ENCODE measurements at regions not wholly inside any gene's neighbourhood (a gene's known extent, or its start where the extent isn't known, plus 50 kb on each side); places are given as distances from the start of the nearest gene placed in this dataset.

GRCh38 chr4:132498215-132498614 is 650.9 kb upstream of the PCDH10 start (continued):
- no peak for TF ChIP-seq AKNA (CRISPR knock-in tag; IDR thresholded peaks at IDR 0.05; ENCODE audit: borderline replicate concordance)
- no peak for TF ChIP-seq ARNT2 (CRISPR knock-in tag; IDR thresholded peaks at IDR 0.05; ENCODE audit: low read depth)
- no peak for TF ChIP-seq ZBTB39 (CRISPR knock-in tag; IDR thresholded peaks at IDR 0.05)
- TF ChIP-seq ZFY (CRISPR knock-in tag; IDR thresholded peaks at IDR 0.05), result no peak
- TF ChIP-seq MXI1 (IDR thresholded peaks at IDR 0.05; ENCODE audit: borderline replicate concordance, low read depth, low read length), result no peak
- TF ChIP-seq ETV5 (CRISPR knock-in tag; IDR thresholded peaks at IDR 0.05; ENCODE audit: borderline replicate concordance), result no peak

- ATAC-seq (no peak), FAIRE-seq (no peak)
- CTCF ChIA-PET (ENCODE audit: low intra/inter-chr PET ratio, low total read pairs), result no interaction called here
These were observed 647.0 kb upstream of the PCDH10 start for GRCh38 chr4:132502096-132502552.

More at GRCh38 chr4:132502096-132502552, 647.0 kb upstream of the PCDH10 start:
- DNase-seq (ENCODE audit: low spot score), result no peak
- no peak overlapping the region for H3K27ac ChIP-seq (ENCODE audit: extremely low read length, insufficient read depth, low read length)
- H3K9me3 ChIP-seq (ENCODE audit: low read length), result no peaks in the 10 kb centered on the region
- H4K20me1 ChIP-seq (ENCODE audit: insufficient read depth, low read length), result no peaks in the 10 kb centered on the region
- no peaks in the 10 kb centered on the region for H3K79me2 ChIP-seq (ENCODE audit: insufficient read depth, low read length)
- no peaks in the 10 kb centered on the region for H3K4me1 ChIP-seq (ENCODE audit: insufficient read depth, low read length)
- POLR2A ChIA-PET, result no interaction called here
- BruUV-seq (replicated peaks), result no TSS peak
- intact Hi-C loops (cut with micrococcal nuclease; ENCODE audit: unreplicated experiment) (no loop called here), in situ Hi-C loops (cut with HindIII; ENCODE audit: extremely low pct_ligation_motif_present, low pct_unique_long_range_greater_than_20kb) (no loop called here)
- no peak overlapping the region for H3K4me2 ChIP-seq (ENCODE audit: low read depth, low read length)
- no peaks in the 10 kb centered on the region for H3K36me3 ChIP-seq (replicated peaks in 1 of 2; ENCODE audit: control insufficient read depth in 1 of 2, insufficient read depth in 2 of 2, low read length in 2 of 2)
- H2AFZ ChIP-seq (ENCODE audit: low read length), result no peak overlapping the region
- H3K9ac ChIP-seq (ENCODE audit: insufficient read depth, low read depth, low read length), result no peak overlapping the region
- H3K27me3 ChIP-seq (ENCODE audit: control insufficient read depth in 1 of 2, insufficient read depth in 2 of 2, low read length in 2 of 2), result no peaks in the 10 kb centered on the region; a peak in 1 of 5 replicates
- no peak overlapping the region for H3K4me3 ChIP-seq (replicated peaks in 1 of 3; ENCODE audit: insufficient read depth in 1 of 3, low read depth in 2 of 3, low read length in 3 of 3)
- TF ChIP-seq ATF3 (CRISPR knock-in tag; IDR thresholded peaks at IDR 0.05) (no peak), ZNF549 (CRISPR knock-in tag; IDR thresholded peaks at IDR 0.05) (no peak), TBP (CRISPR knock-in tag; IDR thresholded peaks at IDR 0.05) (no peak)

Data from HepG2 (cell line).